ENCODE measurements at regions not wholly inside any gene's neighbourhood (a gene's known extent, or its start where the extent isn't known, plus 50 kb on each side); places are given as distances from the start of the nearest gene placed in this dataset.

GRCh38 chr1:199725002-199725565, 302.4 kb upstream of the NR5A2 start:
- H3K36me3 Mint-ChIP-seq = no peaks in the 10 kb centered on the region
- peak; percentile 66 for ATAC-seq
- H3K27me3 Mint-ChIP-seq = peaks cover 30% of the 10 kb centered on the region
- H3K27ac Mint-ChIP-seq = no peak overlapping the region
- no peak overlapping the region for H3K4me3 Mint-ChIP-seq
- H3K9me3 Mint-ChIP-seq = no peaks in the 10 kb centered on the region
- no peaks in the 10 kb centered on the region for H3K4me1 Mint-ChIP-seq

- H3K9me3 Mint-ChIP-seq = peaks cover under 1% of the 10 kb centered on the region
- H3K4me1 Mint-ChIP-seq = no peaks in the 10 kb centered on the region
- H3K27ac Mint-ChIP-seq = no peak overlapping the region
- peaks cover 30% of the 10 kb centered on the region for H3K27me3 Mint-ChIP-seq
- no peak overlapping the region for H3K4me3 Mint-ChIP-seq
- H3K36me3 Mint-ChIP-seq = no peaks in the 10 kb centered on the region
- ATAC-seq = no peak
These were observed 299.8 kb upstream of the NR5A2 start for GRCh38 chr1:199727682-199728081.

DNA sequence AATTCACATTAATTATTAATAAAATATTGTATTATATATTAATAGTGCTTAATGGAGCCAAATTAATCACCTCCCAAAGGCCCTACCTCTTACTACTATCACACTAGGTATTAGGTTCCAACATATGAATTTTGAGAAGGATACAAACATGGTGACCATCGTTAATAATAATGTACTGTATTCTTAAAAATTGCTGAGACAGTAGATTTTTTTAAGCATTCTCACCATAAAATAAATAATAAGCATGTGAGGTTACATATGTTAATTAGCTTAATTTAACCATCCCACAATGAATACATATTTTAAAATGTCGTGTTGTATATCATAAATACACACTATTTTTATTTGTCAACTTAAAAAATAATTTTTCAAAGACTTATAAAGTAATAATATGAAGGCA, 299.2 kb upstream of the NR5A2 start:
- H3K9me3 Mint-ChIP-seq = peaks cover 3% of the 10 kb centered on the region
- no peaks in the 10 kb centered on the region for H3K36me3 Mint-ChIP-seq
- no peak overlapping the region for H3K27ac Mint-ChIP-seq
- H3K4me1 Mint-ChIP-seq = no peaks in the 10 kb centered on the region
- no peak overlapping the region for H3K4me3 Mint-ChIP-seq
- ATAC-seq = no peak
- H3K27me3 Mint-ChIP-seq = peaks cover 30% of the 10 kb centered on the region

GRCh38 chr1:199733125-199733524, 294.4 kb upstream of the NR5A2 start:
- Mint-ChIP-seq H3K4me3 (no peak overlapping the region), H3K27ac (no peak overlapping the region), H3K9me3 (peaks cover 3% of the 10 kb centered on the region), H3K36me3 (no peaks in the 10 kb centered on the region), H3K4me1 (no peaks in the 10 kb centered on the region), H3K27me3 (peaks cover 9% of the 10 kb centered on the region)
- ATAC-seq = no peak

GRCh38 chr1:199734186-199734585, 293.3 kb upstream of the NR5A2 start:
- Mint-ChIP-seq H3K4me1 (no peaks in the 10 kb centered on the region), H3K4me3 (no peak overlapping the region), H3K27ac (no peak overlapping the region), H3K27me3 (peaks cover 5% of the 10 kb centered on the region), H3K9me3 (peaks cover 3% of the 10 kb centered on the region), H3K36me3 (no peaks in the 10 kb centered on the region)
- ATAC-seq = no peak

DNA sequence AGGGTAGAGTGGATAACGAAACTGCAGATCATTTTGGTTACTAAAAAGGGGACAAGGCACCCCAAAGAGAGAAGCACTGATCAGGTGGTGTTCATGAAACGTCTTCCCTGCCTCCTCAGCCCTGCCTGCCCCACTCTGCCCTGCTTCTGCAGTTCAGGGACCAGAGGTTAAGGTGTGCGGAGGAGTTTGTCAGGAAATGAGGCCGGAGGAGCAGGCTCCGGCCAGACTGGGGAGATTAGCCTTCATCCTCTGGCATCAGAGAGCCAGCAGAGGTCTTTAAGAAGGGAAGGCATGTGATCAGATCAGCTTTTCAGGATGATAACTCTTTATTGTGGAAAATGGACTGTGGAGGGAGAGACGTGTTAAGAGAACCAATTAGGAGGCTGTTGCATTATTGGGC, 291.9 kb upstream of the NR5A2 start:
- H3K27me3 Mint-ChIP-seq = no peaks in the 10 kb centered on the region
- no peak overlapping the region for H3K27ac Mint-ChIP-seq
- no peaks in the 10 kb centered on the region for H3K36me3 Mint-ChIP-seq

GRCh38 chr1:199736646-199737045, 290.9 kb upstream of the NR5A2 start:
- no peak for ATAC-seq
- H3K9me3 Mint-ChIP-seq = peaks cover 3% of the 10 kb centered on the region
- no peak overlapping the region for H3K4me3 Mint-ChIP-seq
- H3K27me3 Mint-ChIP-seq = no peaks in the 10 kb centered on the region
- no peaks in the 10 kb centered on the region for H3K4me1 Mint-ChIP-seq
- no peak overlapping the region for H3K27ac Mint-ChIP-seq
- H3K36me3 Mint-ChIP-seq = no peaks in the 10 kb centered on the region

More for the DNA sequence above, 291.9 kb upstream of the NR5A2 start:
- H3K9me3 Mint-ChIP-seq = peaks cover 3% of the 10 kb centered on the region
- no peak for ATAC-seq
- H3K4me1 Mint-ChIP-seq = no peaks in the 10 kb centered on the region
- H3K4me3 Mint-ChIP-seq = no peak overlapping the region

- H3K9me3 Mint-ChIP-seq = no peaks in the 10 kb centered on the region
These were observed 285.9 kb upstream of the NR5A2 start for GRCh38 chr1:199741586-199741985.

GRCh38 chr1:199742547-199742946, 285.0 kb upstream of the NR5A2 start:
- H3K4me3 Mint-ChIP-seq = no peak overlapping the region
- ATAC-seq = no peak
- H3K9me3 Mint-ChIP-seq = no peaks in the 10 kb centered on the region
- H3K36me3 Mint-ChIP-seq = no peaks in the 10 kb centered on the region
- H3K4me1 Mint-ChIP-seq = no peaks in the 10 kb centered on the region
- H3K27me3 Mint-ChIP-seq = no peaks in the 10 kb centered on the region
- no peak overlapping the region for H3K27ac Mint-ChIP-seq

More at GRCh38 chr1:199741586-199741985, 285.9 kb upstream of the NR5A2 start:
- Mint-ChIP-seq H3K4me1 (no peaks in the 10 kb centered on the region), H3K36me3 (no peaks in the 10 kb centered on the region), H3K4me3 (no peak overlapping the region), H3K27ac (no peak overlapping the region), H3K27me3 (no peaks in the 10 kb centered on the region)
- ATAC-seq = no peak

- no peaks in the 10 kb centered on the region for H3K36me3 Mint-ChIP-seq
- no peak overlapping the region for H3K27ac Mint-ChIP-seq
- H3K27me3 Mint-ChIP-seq = no peaks in the 10 kb centered on the region
- H3K4me3 Mint-ChIP-seq = no peak overlapping the region
- ATAC-seq = no peak
- no peaks in the 10 kb centered on the region for H3K4me1 Mint-ChIP-seq
- no peaks in the 10 kb centered on the region for H3K9me3 Mint-ChIP-seq
These were observed 284.3 kb upstream of the NR5A2 start for GRCh38 chr1:199743227-199743626.

GRCh38 chr1:199746666-199747384, 280.7 kb upstream of the NR5A2 start:
- H3K27me3 Mint-ChIP-seq = peaks cover 10% of the 10 kb centered on the region
- no peak overlapping the region for H3K4me3 Mint-ChIP-seq
- no peak overlapping the region for H3K27ac Mint-ChIP-seq
- H3K36me3 Mint-ChIP-seq = no peaks in the 10 kb centered on the region
- no peak for ATAC-seq
- no peaks in the 10 kb centered on the region for H3K9me3 Mint-ChIP-seq
- H3K4me1 Mint-ChIP-seq = no peaks in the 10 kb centered on the region

DNA sequence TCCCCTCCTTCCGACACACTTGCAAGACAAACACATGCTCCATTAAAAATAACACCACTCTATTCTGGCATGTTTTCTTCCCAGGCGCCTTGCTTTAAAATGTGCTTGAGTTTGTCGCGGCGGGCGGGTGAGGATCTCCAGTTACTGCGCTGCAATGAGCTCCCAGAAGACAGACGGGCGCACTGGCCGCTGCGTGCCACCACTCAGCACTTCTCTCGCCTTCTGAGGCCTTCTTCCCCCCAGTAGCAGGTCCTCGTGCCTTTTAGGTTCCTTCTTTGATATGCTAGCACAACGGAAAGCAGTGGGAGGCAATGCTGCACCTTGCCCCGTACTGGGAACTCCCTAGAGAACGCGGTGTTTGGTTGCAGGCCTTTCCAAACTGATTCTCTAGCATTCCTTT, 279.5 kb upstream of the NR5A2 start:
- Mint-ChIP-seq H3K4me1 (no peaks in the 10 kb centered on the region), H3K9me3 (no peaks in the 10 kb centered on the region), H3K27me3 (peaks cover 10% of the 10 kb centered on the region), H3K4me3 (no peak overlapping the region), H3K36me3 (no peaks in the 10 kb centered on the region), H3K27ac (no peak overlapping the region)
- no peak for ATAC-seq

DNA sequence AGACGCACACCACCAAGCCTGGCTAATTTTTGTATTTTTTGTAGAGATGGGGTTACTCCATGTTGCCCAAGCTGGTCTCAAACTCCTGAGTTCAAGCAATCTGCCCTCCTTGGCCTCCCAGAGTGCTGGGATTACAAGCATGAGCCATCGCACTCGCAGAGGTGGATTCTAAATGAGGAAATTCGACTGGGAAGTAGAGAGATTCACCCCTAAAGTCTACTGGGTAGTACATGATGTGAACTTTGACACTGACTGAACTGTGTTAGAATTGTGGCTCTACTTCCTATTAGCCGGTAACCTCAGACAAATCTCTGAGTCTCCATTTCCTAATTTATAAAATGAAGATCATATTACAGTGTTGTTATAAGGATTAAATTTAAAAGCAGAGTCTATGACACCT, 276.0 kb upstream of the NR5A2 start:
- Mint-ChIP-seq H3K4me3 (no peak overlapping the region), H3K36me3 (no peaks in the 10 kb centered on the region), H3K27ac (no peak overlapping the region), H3K9me3 (no peaks in the 10 kb centered on the region), H3K4me1 (no peaks in the 10 kb centered on the region), H3K27me3 (peaks cover 19% of the 10 kb centered on the region)
- ATAC-seq = no peak

DNA sequence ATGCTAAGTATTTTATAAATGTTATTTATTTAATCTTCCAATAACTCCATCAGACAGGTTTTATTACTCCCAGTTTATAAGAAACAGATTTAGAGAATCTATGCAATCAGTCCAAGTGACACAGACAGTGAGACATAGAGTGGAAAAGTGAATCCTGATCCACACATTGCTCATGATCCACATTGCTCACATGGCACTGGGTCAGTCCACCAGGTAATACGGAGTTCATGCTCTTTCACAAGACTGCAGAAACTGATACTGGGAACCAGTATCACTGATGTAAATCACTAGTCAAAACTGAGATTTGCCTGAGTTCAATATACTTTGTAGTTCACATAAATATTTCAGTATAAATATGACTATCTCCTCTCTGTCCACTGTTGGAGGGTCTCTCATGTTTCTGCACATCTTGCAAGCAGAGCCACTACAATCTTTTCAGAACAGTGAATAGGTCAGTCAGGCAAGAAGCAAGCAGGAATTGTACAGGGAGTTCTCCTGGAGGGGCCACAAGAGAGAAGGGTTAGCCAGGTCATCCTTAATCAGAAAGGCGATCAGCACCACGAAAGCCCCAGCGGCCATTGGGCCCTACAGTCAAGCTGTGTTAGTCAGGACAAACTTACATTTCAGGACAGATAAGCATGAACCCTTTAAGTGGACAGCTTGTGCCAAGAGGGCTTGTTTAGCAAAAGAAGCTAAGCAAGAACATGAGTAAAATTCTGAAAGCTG, 275.4 kb upstream of the NR5A2 start:
- H3K4me3 Mint-ChIP-seq = no peak overlapping the region
- no peaks in the 10 kb centered on the region for H3K36me3 Mint-ChIP-seq
- H3K9me3 Mint-ChIP-seq = no peaks in the 10 kb centered on the region
- H3K27ac Mint-ChIP-seq = no peak overlapping the region
- no peaks in the 10 kb centered on the region for H3K4me1 Mint-ChIP-seq
- no peak for ATAC-seq
- H3K27me3 Mint-ChIP-seq = peaks cover 25% of the 10 kb centered on the region

GRCh38 chr1:199752688-199753027, 274.9 kb upstream of the NR5A2 start:
- H3K4me3 Mint-ChIP-seq = no peak overlapping the region
- H3K36me3 Mint-ChIP-seq = no peaks in the 10 kb centered on the region
- no peaks in the 10 kb centered on the region for H3K9me3 Mint-ChIP-seq
- H3K27me3 Mint-ChIP-seq = peaks cover 25% of the 10 kb centered on the region
- H3K4me1 Mint-ChIP-seq = no peaks in the 10 kb centered on the region
- no peak overlapping the region for H3K27ac Mint-ChIP-seq
- no peak for ATAC-seq

- Mint-ChIP-seq H3K36me3 (no peaks in the 10 kb centered on the region), H3K27ac (no peak overlapping the region), H3K4me1 (no peaks in the 10 kb centered on the region), H3K27me3 (peaks cover 25% of the 10 kb centered on the region), H3K9me3 (no peaks in the 10 kb centered on the region), H3K4me3 (no peak overlapping the region)
- ATAC-seq = no peak
These were observed 274.0 kb upstream of the NR5A2 start for GRCh38 chr1:199753513-199753912.

Measured in stimulated activated memory B cell treated with anti-CD40 and anti-IgM and Interleukin-4, amounts not matched to agents 10 μg/mL and 1 μg/mL and 100 μg/mL, for 72 hours (primary cell).